D341Med (cell line): ENCODE measurements at regions not wholly inside any gene's neighbourhood (a gene's known extent, or its start where the extent isn't known, plus 50 kb on each side); places are given as distances from the start of the nearest gene placed in this dataset.
A peak's percentile ranks its signal among the peaks of the same experiment; 100 is the strongest.
"Not testable (repeated sequence)": the region's sequence is repeated elsewhere in the genome, so short reads cannot be mapped to it uniquely, and the experiment has no call there.

Source experiments
- DNase-seq: peaks from one replicate; pipeline ENCODE4 v3.0.0; 2012; ENCODE audit warnings: low spot score

GRCh38 chr2:186182366-186182765, 303.7 kb upstream of the ZC3H15 start:
- not testable (repeated sequence) for DNase-seq

- peak; percentile 15 for DNase-seq
Observed at GRCh38 chr2:186183406-186183805, 302.7 kb upstream of the ZC3H15 start.

- no peak for DNase-seq
Observed at GRCh38 chr2:186187854-186188253, 298.2 kb upstream of the ZC3H15 start.

- DNase-seq = no peak
Observed at GRCh38 chr2:186189816-186190215, 296.2 kb upstream of the ZC3H15 start.

- DNase-seq = no peak
Observed at GRCh38 chr2:186195696-186196095, 290.4 kb upstream of the ZC3H15 start.

- no peak for DNase-seq
Observed at GRCh38 chr2:186197955-186198354, 288.1 kb upstream of the ZC3H15 start.

- no peak for DNase-seq
Observed at GRCh38 chr2:186199029-186199428, 287.0 kb upstream of the ZC3H15 start.

- no peak for DNase-seq
Observed at GRCh38 chr2:186201371-186201770, 284.7 kb upstream of the ZC3H15 start.

- no peak for DNase-seq
Observed at GRCh38 chr2:186205254-186205911, 280.7 kb upstream of the ZC3H15 start.

- DNase-seq = no peak
Observed at GRCh38 chr2:186209532-186209931, 276.5 kb upstream of the ZC3H15 start.

GRCh38 chr2:186220409-186220808, 265.7 kb upstream of the ZC3H15 start:
- peak; percentile 12 for DNase-seq

- no peak for DNase-seq
Observed at GRCh38 chr2:186229265-186229664, 256.8 kb upstream of the ZC3H15 start.

- DNase-seq = no peak
Observed at GRCh38 chr2:186241874-186242273, 244.2 kb upstream of the ZC3H15 start.

GRCh38 chr2:186254759-186255158, 231.3 kb upstream of the ZC3H15 start:
- no peak for DNase-seq

GRCh38 chr2:186255823-186256222, 230.2 kb upstream of the ZC3H15 start:
- no peak for DNase-seq

- DNase-seq = peak; percentile 33
Observed at GRCh38 chr2:186256540-186256939, 229.5 kb upstream of the ZC3H15 start.

- no peak for DNase-seq
Observed at GRCh38 chr2:186263673-186264250, 222.3 kb upstream of the ZC3H15 start.

GRCh38 chr2:186269536-186269935, 216.5 kb upstream of the ZC3H15 start:
- DNase-seq = no peak

GRCh38 chr2:186273953-186274352, 212.1 kb upstream of the ZC3H15 start:
- DNase-seq = no peak

GRCh38 chr2:186274936-186275575, 211.0 kb upstream of the ZC3H15 start:
- DNase-seq = no peak

- no peak for DNase-seq
Observed at GRCh38 chr2:186276909-186277308, 209.2 kb upstream of the ZC3H15 start.

- no peak for DNase-seq
Observed at GRCh38 chr2:186281726-186282125, 204.3 kb upstream of the ZC3H15 start.

GRCh38 chr2:186294248-186294888, 191.7 kb upstream of the ZC3H15 start:
- DNase-seq = no peak
